ENCODE measurements at regions not wholly inside any gene's neighbourhood (a gene's known extent, or its start where the extent isn't known, plus 50 kb on each side); places are given as distances from the start of the nearest gene placed in this dataset.

- DNase-seq (no peak), FAIRE-seq (no peak)
- peaks cover 0 to 13% (median 0%) of the 10 kb centered on the region in 3 donors for H3K4me1 ChIP-seq (ENCODE audit: control insufficient read depth in 2 of 3, insufficient read depth in 2 of 3, low read depth in 1 of 3, low read length in 3 of 3)
- peaks cover 0 to 2% (median 0%) of the 10 kb centered on the region in 3 donors for H3K9me3 ChIP-seq (ENCODE audit: control insufficient read depth in 2 of 3, insufficient read depth in 1 of 3, low read length in 3 of 3)
- H3K4me3 ChIP-seq (ENCODE audit: low read length in 3 of 3) = no peak overlapping the region
- no peaks in the 10 kb centered on the region for H3K27me3 ChIP-seq (ENCODE audit: control insufficient read depth, insufficient read depth, low read length)
- intact Hi-C loops (cut with DNase I) = no loop called here
- H3K9ac ChIP-seq (ENCODE audit: low read length in 3 of 3) = no peak overlapping the region
- H3K27ac ChIP-seq (ENCODE audit: low read depth in 2 of 2, low read length in 2 of 2) = no peak overlapping the region
- no peaks in the 10 kb centered on the region for H3K36me3 ChIP-seq (ENCODE audit: control insufficient read depth in 2 of 3, insufficient read depth in 3 of 3, low read length in 3 of 3)
- TF ChIP-seq CTCF (IDR thresholded peaks at IDR 0.05; ENCODE audit: borderline replicate concordance, extremely low read depth, insufficient read depth) = no peak
Measured at GRCh38 chr4:121464854-121465253, 84.0 kb upstream of the QRFPR start.

DNA sequence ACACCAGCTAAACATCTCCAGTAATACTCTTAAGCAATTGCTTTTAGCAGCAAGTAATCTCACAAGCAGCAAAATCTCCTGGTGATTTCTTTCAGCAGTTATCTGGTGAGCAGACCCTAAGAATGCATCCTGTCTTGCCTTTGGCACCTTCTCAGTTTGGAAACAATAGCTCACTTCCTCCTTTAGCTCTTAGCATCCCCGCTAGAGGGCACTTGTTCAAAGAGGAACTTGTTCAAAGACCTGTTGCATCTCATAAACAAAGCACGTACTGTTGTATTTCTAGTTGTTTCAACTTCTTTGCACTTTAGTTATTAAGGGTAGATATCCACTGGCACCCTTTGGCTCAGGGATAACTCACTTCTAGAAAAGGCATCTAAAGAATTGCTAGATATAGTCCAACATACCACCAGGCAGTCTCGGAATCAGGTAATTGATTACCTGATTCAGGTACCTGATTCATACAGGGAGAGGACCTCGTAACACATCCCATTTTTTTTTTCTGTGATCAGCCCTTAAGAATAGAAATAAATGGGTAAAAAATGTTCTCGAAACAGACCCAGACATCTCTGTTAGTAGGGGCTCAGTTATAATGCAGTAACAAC lies 81.9 kb upstream of the QRFPR start:
- FAIRE-seq (no peak), DNase-seq (peak in 3 of 5 donors; percentile 44 to 90 (median 76))

GRCh38 chr4:121459026-121459425 lies 78.2 kb upstream of the QRFPR start:
- peaks cover 0 to 6% (median 0%) of the 10 kb centered on the region in 3 donors for H3K4me1 ChIP-seq (ENCODE audit: control insufficient read depth in 2 of 3, insufficient read depth in 2 of 3, low read depth in 1 of 3, low read length in 3 of 3)
- intact Hi-C loops (cut with DNase I) = no loop called here
- H3K27me3 ChIP-seq (ENCODE audit: control insufficient read depth, insufficient read depth, low read length) = no peaks in the 10 kb centered on the region
- H3K36me3 ChIP-seq (ENCODE audit: control insufficient read depth in 2 of 3, insufficient read depth in 3 of 3, low read length in 3 of 3) = no peaks in the 10 kb centered on the region
- no peak for TF ChIP-seq CTCF (IDR thresholded peaks at IDR 0.05; ENCODE audit: borderline replicate concordance, extremely low read depth, insufficient read depth)
- no peak overlapping the region for H3K4me3 ChIP-seq (ENCODE audit: low read length in 3 of 3)
- H3K9ac ChIP-seq (ENCODE audit: low read length in 3 of 3) = no peak overlapping the region
- H3K27ac ChIP-seq (ENCODE audit: low read depth in 2 of 2, low read length in 2 of 2) = no peak overlapping the region
- FAIRE-seq = no peak
- DNase-seq = no peak
- no peaks in the 10 kb centered on the region for H3K9me3 ChIP-seq (ENCODE audit: control insufficient read depth in 2 of 3, insufficient read depth in 1 of 3, low read length in 3 of 3)

More for the DNA sequence above, 81.9 kb upstream of the QRFPR start:
- Histone ChIP-seq H3K27me3 (ENCODE audit: control insufficient read depth, insufficient read depth, low read length) (no peaks in the 10 kb centered on the region), H3K9me3 (ENCODE audit: control insufficient read depth in 2 of 3, insufficient read depth in 1 of 3, low read length in 3 of 3) (peaks cover 0 to 2% (median 0%) of the 10 kb centered on the region in 3 donors), H3K4me1 (ENCODE audit: control insufficient read depth in 2 of 3, insufficient read depth in 2 of 3, low read depth in 1 of 3, low read length in 3 of 3) (peaks cover 0 to 13% (median 0%) of the 10 kb centered on the region in 3 donors), H3K36me3 (ENCODE audit: control insufficient read depth in 2 of 3, insufficient read depth in 3 of 3, low read length in 3 of 3) (no peaks in the 10 kb centered on the region), H3K4me3 (ENCODE audit: low read length in 3 of 3) (no peak overlapping the region), H3K9ac (ENCODE audit: low read length in 3 of 3) (no peak overlapping the region), H3K27ac (ENCODE audit: low read depth in 2 of 2, low read length in 2 of 2) (no peak overlapping the region)
- TF ChIP-seq CTCF (IDR thresholded peaks at IDR 0.05; ENCODE audit: borderline replicate concordance, extremely low read depth, insufficient read depth) = peak; percentile 59
- intact Hi-C loops (cut with DNase I) = no loop called here

Measured in kidney (tissue), 13 donors.